Hippocampal formation (tissue), 2 donors: ENCODE measurements at regions not wholly inside any gene's neighbourhood (a gene's known extent, or its start where the extent isn't known, plus 50 kb on each side); places are given as distances from the start of the nearest gene placed in this dataset.
"Not testable (repeated sequence)": the region's sequence is repeated elsewhere in the genome, so short reads cannot be mapped to it uniquely, and the experiment has no call there.

ENCODE experiments used
- DNase-seq, 2 donors: peaks; one replicate each; lab custom pipeline; 2025; lab: John Stamatoyannopoulos, UW

- DNase-seq = no peak
Measured at GRCh38 chr2:168300460-168300859, 53.1 kb upstream of the STK39 start.

- no peak for DNase-seq
Measured at GRCh38 chr2:168304024-168304681, 56.8 kb upstream of the STK39 start.

GRCh38 chr2:168307379-168307778 lies 60.0 kb upstream of the STK39 start:
- no peak for DNase-seq

- no peak for DNase-seq
Measured at GRCh38 chr2:168310580-168310979, 63.2 kb upstream of the STK39 start.

- DNase-seq = no peak
Measured at GRCh38 chr2:168311261-168311910, 64.0 kb upstream of the STK39 start.

- DNase-seq = no peak
Measured at GRCh38 chr2:168312036-168312822, 64.8 kb upstream of the STK39 start.

GRCh38 chr2:168314236-168314635 lies 66.8 kb upstream of the STK39 start:
- no peak for DNase-seq

GRCh38 chr2:168315331-168316072 lies 68.1 kb upstream of the STK39 start:
- no peak for DNase-seq

- no peak for DNase-seq
Measured at GRCh38 chr2:168316073-168316440, 68.7 kb upstream of the STK39 start.

GRCh38 chr2:168317282-168317681 lies 69.9 kb upstream of the STK39 start:
- no peak for DNase-seq

GRCh38 chr2:168320267-168320666 lies 72.9 kb upstream of the STK39 start:
- no peak for DNase-seq

- no peak for DNase-seq
Measured at GRCh38 chr2:168322325-168323007, 75.1 kb upstream of the STK39 start.

- DNase-seq = no peak
Measured at GRCh38 chr2:168323529-168324021, 76.2 kb upstream of the STK39 start.

GRCh38 chr2:168326572-168326971 lies 79.2 kb upstream of the STK39 start:
- no peak for DNase-seq

GRCh38 chr2:168327328-168327727 lies 79.9 kb upstream of the STK39 start:
- DNase-seq = no peak

GRCh38 chr2:168328421-168328820 lies 81.0 kb upstream of the STK39 start:
- no peak for DNase-seq

- DNase-seq = no peak
Measured at GRCh38 chr2:168330624-168331423, 83.4 kb upstream of the STK39 start.

GRCh38 chr2:168335254-168335653 lies 87.9 kb upstream of the STK39 start:
- DNase-seq = not testable (repeated sequence)

- no peak for DNase-seq
Measured at GRCh38 chr2:168336786-168337388, 89.5 kb upstream of the STK39 start.

- no peak for DNase-seq
Measured at GRCh38 chr2:168338292-168338691, 90.9 kb upstream of the STK39 start.
